Lower leg skin (tissue), 4 donors: ENCODE measurements at regions not wholly inside any gene's neighbourhood (a gene's known extent, or its start where the extent isn't known, plus 50 kb on each side); places are given as distances from the start of the nearest gene placed in this dataset.

Source experiments
- DNase-seq, 2 donors: peaks; one replicate each; pipeline ENCODE4 v3.0.0-alpha.2; 2019; ENCODE audit warnings: low spot score in 2 of 2
- H3K4me3 ChIP-seq: fragments of 200-600 bp; sonication (generic); 2 replicates; pipeline ENCODE4 v1.5.1; 2017; ENCODE audit warnings: mild to moderate bottlenecking, low read depth; ENCODE audit not compliant: poor library complexity, severe bottlenecking
- CTCF ChIP-seq, 3 donors: fragments of 450-650 bp; IDR thresholded peaks; one replicate each; pipeline ENCODE4 v1.5.1; 2016; ENCODE audit warnings: antibody characterized with exemption in 3 of 3, mild to moderate bottlenecking in 3 of 3, moderate library complexity in 2 of 3
- POLR2A ChIP-seq, 2 donors: fragments of 450-650 bp; IDR thresholded peaks; one replicate each; pipeline ENCODE4 v1.6.1; 2016 to 2017; ENCODE audit warnings: antibody characterized with exemption in 2 of 2, mild to moderate bottlenecking in 1 of 2, moderate library complexity in 1 of 2
- WGBS, 2 donors: methylation state at CpG; one replicate each; pipeline ENCODE4 v1.1.5; 2018; 5-methylcytosine and 5-hydroxymethylcytosine counted together
- intact Hi-C: fragments of 100-400 bp; cut with DNase I; formaldehyde crosslinking; loops from one replicate; pipeline ENCODE4 v1.15.0; 2023; ENCODE audit warnings: low total_unique reads

DNA sequence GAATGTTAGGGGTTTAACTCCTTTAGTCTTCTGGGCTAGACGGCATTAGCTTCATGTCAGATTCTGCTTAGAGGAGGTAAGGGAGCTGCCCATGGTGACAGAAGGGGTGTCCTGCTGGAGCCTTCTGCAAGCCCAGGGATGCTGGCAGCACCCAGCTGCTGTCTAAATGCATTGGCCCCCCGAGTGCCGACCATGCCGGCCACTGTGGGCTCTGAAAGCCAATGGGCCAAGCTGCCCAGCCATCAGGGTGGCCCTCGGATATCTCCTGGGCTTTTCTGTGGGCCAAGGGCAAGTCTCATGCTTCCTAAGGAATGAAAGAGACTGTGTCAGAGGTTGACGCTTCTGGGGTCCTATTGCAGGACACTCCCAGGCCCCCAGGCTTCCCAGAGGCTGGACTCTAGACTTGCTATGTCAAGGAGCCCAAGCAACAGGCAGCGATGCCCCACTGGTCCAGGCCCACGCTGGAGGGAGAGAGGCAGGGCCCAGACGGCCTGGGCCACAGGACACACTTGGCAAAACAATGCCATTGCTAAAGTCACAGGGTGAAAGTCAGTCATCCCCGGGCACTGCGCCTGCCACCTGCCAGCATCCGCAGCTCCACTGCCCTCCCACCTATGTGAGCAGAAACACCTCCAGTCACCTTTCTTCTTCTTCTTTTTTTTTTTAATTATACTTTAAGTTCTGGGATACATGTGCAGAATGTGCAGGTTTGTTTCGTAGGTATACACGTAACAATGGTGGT lies 160.2 kb upstream of the GPR12 start:
- TF ChIP-seq CTCF (IDR thresholded peaks at IDR 0.05), result no peak
- no peak for TF ChIP-seq POLR2A (IDR thresholded peaks at IDR 0.05)
- H3K4me3 ChIP-seq, result no peak overlapping the region
- DNase-seq, result peak in 1 of 2 donors; percentile 56
- WGBS, 2 donors, result 88 to 93% methylated on average over 11 to 14 of the region's 14 CpGs
- intact Hi-C loops, result no loop called here

- DNase-seq, result no peak
- intact Hi-C loops, result no loop called here
- TF ChIP-seq POLR2A (IDR thresholded peaks at IDR 0.05), result no peak
- no peak for TF ChIP-seq CTCF (IDR thresholded peaks at IDR 0.05)
- H3K4me3 ChIP-seq, result no peak overlapping the region
- WGBS, 2 donors, result 36 to 59% methylated on average over 2 of the region's 2 CpGs
These were observed 159.1 kb upstream of the GPR12 start for GRCh38 chr13:26919732-26920131.

- intact Hi-C loops, result no loop called here
- H3K4me3 ChIP-seq, result no peak overlapping the region
- TF ChIP-seq CTCF (IDR thresholded peaks at IDR 0.05) (no peak), POLR2A (IDR thresholded peaks at IDR 0.05) (no peak)
- DNase-seq, result no peak
- WGBS, 2 donors, result 74 to 82% methylated on average over 7 of the region's 7 CpGs
These were observed 158.7 kb upstream of the GPR12 start for GRCh38 chr13:26919311-26919710.

DNA sequence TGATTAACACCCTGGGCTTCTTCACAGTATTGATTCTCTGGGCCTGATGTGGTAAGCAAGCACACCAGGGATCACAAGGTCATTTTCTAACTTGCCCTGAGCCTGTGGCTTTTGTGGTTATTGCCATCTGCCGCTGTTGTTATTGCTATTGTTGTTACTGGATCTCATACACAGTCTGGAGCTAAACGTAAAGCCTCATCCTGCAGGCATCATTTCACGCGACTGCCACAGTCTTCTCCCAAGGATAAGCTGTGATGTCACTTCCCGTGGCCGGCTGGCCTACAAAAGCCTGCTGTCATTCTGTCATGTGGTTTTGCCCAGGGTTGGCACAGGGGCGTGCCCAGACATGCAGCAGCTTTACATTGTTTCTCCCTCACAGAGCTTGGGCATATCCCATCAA lies 154.0 kb upstream of the GPR12 start:
- peak in 1 of 2 donors; percentile 40 for DNase-seq

DNA sequence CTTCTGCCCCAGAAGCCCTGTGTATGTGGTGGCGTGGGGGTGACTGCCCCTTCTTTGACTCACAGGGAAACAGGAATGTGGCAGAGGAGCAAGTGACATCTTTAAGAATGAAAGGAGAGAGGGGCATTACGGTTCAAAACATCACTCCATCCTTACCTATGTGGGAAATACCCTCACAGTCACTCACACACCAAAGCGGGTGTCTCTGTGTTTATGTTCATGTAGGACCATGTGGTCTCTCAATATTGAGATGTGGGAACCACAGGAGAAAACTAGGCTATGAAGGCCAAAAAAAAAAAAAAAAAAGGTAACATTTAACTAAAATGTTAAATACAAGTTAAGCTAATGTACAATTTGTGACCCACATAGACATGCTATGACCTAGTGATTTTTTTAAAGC lies 153.6 kb upstream of the GPR12 start:
- 89 to 90% methylated on average over 3 of the region's 3 CpGs for WGBS, 2 donors
- TF ChIP-seq CTCF (IDR thresholded peaks at IDR 0.05) (no peak), POLR2A (IDR thresholded peaks at IDR 0.05) (no peak)
- intact Hi-C loops, result no loop called here
- no peak overlapping the region for H3K4me3 ChIP-seq
- peak in 1 of 2 donors; percentile 2 for DNase-seq

More for the DNA sequence above, 154.0 kb upstream of the GPR12 start:
- intact Hi-C loops, result no loop called here
- 54% methylated on average over 7 of the region's 7 CpGs for WGBS, 2 donors
- no peak overlapping the region for H3K4me3 ChIP-seq
- TF ChIP-seq POLR2A (IDR thresholded peaks at IDR 0.05) (no peak), CTCF (IDR thresholded peaks at IDR 0.05) (no peak)
